GM18867 (cell line): ENCODE measurements at regions not wholly inside any gene's neighbourhood (a gene's known extent, or its start where the extent isn't known, plus 50 kb on each side); places are given as distances from the start of the nearest gene placed in this dataset.
A peak's percentile ranks its signal among the peaks of the same experiment; 100 is the strongest.

Experiments
- ATAC-seq: cut with Tn5 transposase; IDR thresholded peaks from one replicate; pipeline ENCODE4 v1.9.1; 2021; ENCODE audit warnings: mild to moderate bottlenecking, moderate library complexity; ENCODE audit not compliant: unreplicated experiment

GRCh38 chr13:67642657-67643056 lies 412.5 kb upstream of the PCDH9 start:
- ATAC-seq, result no peak

- ATAC-seq, result no peak
Measured at GRCh38 chr13:67635754-67636153, 405.6 kb upstream of the PCDH9 start.

GRCh38 chr13:67632590-67632989 lies 402.5 kb upstream of the PCDH9 start:
- no peak for ATAC-seq

- no peak for ATAC-seq
Measured at GRCh38 chr13:67630640-67631039, 400.5 kb upstream of the PCDH9 start.

GRCh38 chr13:67623630-67624029 lies 393.5 kb upstream of the PCDH9 start:
- no peak for ATAC-seq

- no peak for ATAC-seq
Measured at GRCh38 chr13:67620665-67621064, 390.5 kb upstream of the PCDH9 start.

- no peak for ATAC-seq
Measured at GRCh38 chr13:67619995-67620380, 389.9 kb upstream of the PCDH9 start.

GRCh38 chr13:67619351-67619994 lies 389.3 kb upstream of the PCDH9 start:
- ATAC-seq, result no peak

- ATAC-seq, result no peak
Measured at GRCh38 chr13:67614579-67614978, 384.4 kb upstream of the PCDH9 start.

GRCh38 chr13:67614013-67614412 lies 383.9 kb upstream of the PCDH9 start:
- no peak for ATAC-seq

- no peak for ATAC-seq
Measured at GRCh38 chr13:67588607-67589006, 358.5 kb upstream of the PCDH9 start.

GRCh38 chr13:67577361-67577760 lies 347.2 kb upstream of the PCDH9 start:
- no peak for ATAC-seq

- no peak for ATAC-seq
Measured at GRCh38 chr13:67574320-67575233, 344.4 kb upstream of the PCDH9 start.

GRCh38 chr13:67568205-67568604 lies 338.1 kb upstream of the PCDH9 start:
- no peak for ATAC-seq

GRCh38 chr13:67557642-67558241 lies 327.6 kb upstream of the PCDH9 start:
- no peak for ATAC-seq

- ATAC-seq, result no peak
Measured at GRCh38 chr13:67557118-67557517, 327.0 kb upstream of the PCDH9 start.

GRCh38 chr13:67554746-67555452 lies 324.8 kb upstream of the PCDH9 start:
- ATAC-seq, result no peak

GRCh38 chr13:67554286-67554685 lies 324.1 kb upstream of the PCDH9 start:
- ATAC-seq, result peak; percentile 80

GRCh38 chr13:67549331-67549730 lies 319.2 kb upstream of the PCDH9 start:
- no peak for ATAC-seq

GRCh38 chr13:67538906-67539305 lies 308.8 kb upstream of the PCDH9 start:
- ATAC-seq, result no peak

GRCh38 chr13:67520886-67521285 lies 290.8 kb upstream of the PCDH9 start:
- no peak for ATAC-seq
